Ascending aorta (tissue), 2 donors: ENCODE measurements at regions not wholly inside any gene's neighbourhood (a gene's known extent, or its start where the extent isn't known, plus 50 kb on each side); places are given as distances from the start of the nearest gene placed in this dataset.

ENCODE experiments used
- DNase-seq, 2 donors: peaks; one replicate each; pipeline ENCODE4 v3.0.0-alpha.2; 2019; ENCODE audit warnings: low spot score in 2 of 2
- H3K27ac ChIP-seq, 2 donors: fragments of 200-600 bp; sonication (generic); one replicate each; pipeline ENCODE4 v1.5.1; 2016 to 2017; ENCODE audit warnings: mild to moderate bottlenecking in 1 of 2
- H3K27me3 ChIP-seq: fragments of 200-600 bp; sonication (generic); one replicate; pipeline ENCODE4 v1.5.1; 2017
- H3K36me3 ChIP-seq, 2 donors: fragments of 200-600 bp; sonication (generic); one replicate each; pipeline ENCODE4 v1.5.1; 2016
- H3K4me1 ChIP-seq, 2 donors: fragments of 200-600 bp; sonication (generic); one replicate each; pipeline ENCODE4 v1.5.1; 2016 to 2017; ENCODE audit warnings: mild to moderate bottlenecking in 1 of 2
- H3K4me3 ChIP-seq, 2 donors: fragments of 200-600 bp; sonication (generic); one replicate each; pipeline ENCODE4 v1.5.1; 2016 to 2017; ENCODE audit warnings: mild to moderate bottlenecking in 1 of 2
- H3K9me3 ChIP-seq, 2 donors: fragments of 200-600 bp; sonication (generic); one replicate each; pipeline ENCODE4 v1.5.1; 2016
- CTCF ChIP-seq, 3 experiments: fragments of 200-600 bp in 2 of 3; fragments of 450-650 bp in 1 of 3; sonication (generic) in 2 of 3; IDR thresholded peaks; one replicate each; pipeline ENCODE4 v1.5.1; 2016 to 2019; ENCODE audit warnings: antibody characterized with exemption in 3 of 3, mild to moderate bottlenecking in 1 of 3, moderate library complexity in 1 of 3
- intact Hi-C: fragments of 100-400 bp; cut with DNase I; formaldehyde crosslinking; loops from one replicate; pipeline ENCODE4 v1.15.1; 2023

- Histone ChIP-seq H3K36me3 (no peaks in the 10 kb centered on the region), H3K4me1 (no peaks in the 10 kb centered on the region), H3K27ac (no peak overlapping the region), H3K9me3 (no peaks in the 10 kb centered on the region), H3K4me3 (no peak overlapping the region), H3K27me3 (no peaks in the 10 kb centered on the region)
- TF ChIP-seq CTCF (IDR thresholded peaks at IDR 0.05), result no peak
- no peak for DNase-seq
- intact Hi-C loops, result no loop called here
Measured at GRCh38 chr16:52265446-52265861, 281.5 kb downstream of the TOX3 start.

- H3K4me3 ChIP-seq, result no peak overlapping the region
- no peaks in the 10 kb centered on the region for H3K27me3 ChIP-seq
- no peaks in the 10 kb centered on the region for H3K36me3 ChIP-seq
- intact Hi-C loops, result no loop called here
- no peak for DNase-seq
- no peaks in the 10 kb centered on the region for H3K4me1 ChIP-seq
- no peak overlapping the region for H3K27ac ChIP-seq
- no peak for TF ChIP-seq CTCF (IDR thresholded peaks at IDR 0.05)
- H3K9me3 ChIP-seq, result no peaks in the 10 kb centered on the region
Measured at GRCh38 chr16:52257534-52257933, 289.4 kb downstream of the TOX3 start.

- TF ChIP-seq CTCF (IDR thresholded peaks at IDR 0.05), result no peak
- intact Hi-C loops, result no loop called here
Measured at GRCh38 chr16:52256310-52257078, 290.4 kb downstream of the TOX3 start.

GRCh38 chr16:52254746-52255145 is 292.2 kb downstream of the TOX3 start:
- TF ChIP-seq CTCF (IDR thresholded peaks at IDR 0.05), result no peak
- DNase-seq, result no peak
- Histone ChIP-seq H3K27ac (no peak overlapping the region), H3K4me1 (no peaks in the 10 kb centered on the region), H3K4me3 (no peak overlapping the region), H3K9me3 (no peaks in the 10 kb centered on the region), H3K36me3 (no peaks in the 10 kb centered on the region), H3K27me3 (no peaks in the 10 kb centered on the region)
- intact Hi-C loops, result no loop called here

More at GRCh38 chr16:52256310-52257078, 290.4 kb downstream of the TOX3 start:
- no peaks in the 10 kb centered on the region for H3K4me1 ChIP-seq
- no peak overlapping the region for H3K27ac ChIP-seq
- no peak overlapping the region for H3K4me3 ChIP-seq
- H3K9me3 ChIP-seq, result no peaks in the 10 kb centered on the region
- no peak for DNase-seq
- no peaks in the 10 kb centered on the region for H3K36me3 ChIP-seq
- no peaks in the 10 kb centered on the region for H3K27me3 ChIP-seq

- DNase-seq, result no peak
- Histone ChIP-seq H3K27ac (no peak overlapping the region), H3K36me3 (no peaks in the 10 kb centered on the region), H3K27me3 (no peaks in the 10 kb centered on the region), H3K4me3 (no peak overlapping the region), H3K4me1 (no peaks in the 10 kb centered on the region), H3K9me3 (peaks cover 0 to 3% of the 10 kb centered on the region in 2 donors)
- intact Hi-C loops, result no loop called here
- no peak for TF ChIP-seq CTCF (IDR thresholded peaks at IDR 0.05)
Measured at GRCh38 chr16:52252680-52253079, 294.3 kb downstream of the TOX3 start.
